ENCODE measurements at regions not wholly inside any gene's neighbourhood (a gene's known extent, or its start where the extent isn't known, plus 50 kb on each side); places are given as distances from the start of the nearest gene placed in this dataset.

- H3K9ac ChIP-seq (ENCODE audit: low read depth in 1 of 2, low read length in 2 of 2): no peak overlapping the region
- no peak overlapping the region for H3K27ac ChIP-seq (ENCODE audit: low read depth in 2 of 2, low read length in 2 of 2)
- no peaks in the 10 kb centered on the region for H3K27me3 ChIP-seq (ENCODE audit: control insufficient read depth in 2 of 2, insufficient read depth in 2 of 2, low read length in 2 of 2)
- H3K36me3 ChIP-seq (ENCODE audit: control insufficient read depth in 2 of 2, insufficient read depth in 2 of 2, low read length in 2 of 2): no peaks in the 10 kb centered on the region
- H3K9me3 ChIP-seq (ENCODE audit: control insufficient read depth in 2 of 2, low read length in 2 of 2): no peaks in the 10 kb centered on the region
- H3K4me1 ChIP-seq (ENCODE audit: control insufficient read depth in 2 of 2, insufficient read depth in 2 of 2, low read length in 2 of 2): peaks cover 3 to 8% of the 10 kb centered on the region in 2 donors
- no peak overlapping the region for H3K4me3 ChIP-seq (ENCODE audit: low read length in 2 of 2)
Measured at GRCh38 chr3:193906849-193907410, 229.0 kb upstream of the HES1 start.

- H3K27me3 ChIP-seq (ENCODE audit: control insufficient read depth in 2 of 2, insufficient read depth in 2 of 2, low read length in 2 of 2): no peaks in the 10 kb centered on the region
Measured at GRCh38 chr3:193908181-193908744, 227.7 kb upstream of the HES1 start.

GRCh38 chr3:193909387-193909786 lies 226.6 kb upstream of the HES1 start:
- Histone ChIP-seq H3K4me3 (ENCODE audit: low read length in 2 of 2) (no peak overlapping the region), H3K4me1 (ENCODE audit: control insufficient read depth in 2 of 2, insufficient read depth in 2 of 2, low read length in 2 of 2) (peaks cover 8 to 9% of the 10 kb centered on the region in 2 donors), H3K36me3 (ENCODE audit: control insufficient read depth in 2 of 2, insufficient read depth in 2 of 2, low read length in 2 of 2) (no peaks in the 10 kb centered on the region), H3K9me3 (ENCODE audit: control insufficient read depth in 2 of 2, low read length in 2 of 2) (no peaks in the 10 kb centered on the region), H3K27ac (ENCODE audit: low read depth in 2 of 2, low read length in 2 of 2) (no peak overlapping the region), H3K9ac (ENCODE audit: low read depth in 1 of 2, low read length in 2 of 2) (no peak overlapping the region), H3K27me3 (ENCODE audit: control insufficient read depth in 2 of 2, insufficient read depth in 2 of 2, low read length in 2 of 2) (no peaks in the 10 kb centered on the region)

More at GRCh38 chr3:193908181-193908744, 227.7 kb upstream of the HES1 start:
- H3K4me1 ChIP-seq (ENCODE audit: control insufficient read depth in 2 of 2, insufficient read depth in 2 of 2, low read length in 2 of 2): peaks cover 3 to 8% of the 10 kb centered on the region in 2 donors
- no peak overlapping the region for H3K27ac ChIP-seq (ENCODE audit: low read depth in 2 of 2, low read length in 2 of 2)
- H3K36me3 ChIP-seq (ENCODE audit: control insufficient read depth in 2 of 2, insufficient read depth in 2 of 2, low read length in 2 of 2): no peaks in the 10 kb centered on the region
- no peak overlapping the region for H3K4me3 ChIP-seq (ENCODE audit: low read length in 2 of 2)
- H3K9me3 ChIP-seq (ENCODE audit: control insufficient read depth in 2 of 2, low read length in 2 of 2): no peaks in the 10 kb centered on the region
- H3K9ac ChIP-seq (ENCODE audit: low read depth in 1 of 2, low read length in 2 of 2): no peak overlapping the region

GRCh38 chr3:193910310-193910709 lies 225.6 kb upstream of the HES1 start:
- Histone ChIP-seq H3K9ac (ENCODE audit: low read depth in 1 of 2, low read length in 2 of 2) (no peak overlapping the region), H3K27me3 (ENCODE audit: control insufficient read depth in 2 of 2, insufficient read depth in 2 of 2, low read length in 2 of 2) (no peaks in the 10 kb centered on the region), H3K27ac (ENCODE audit: low read depth in 2 of 2, low read length in 2 of 2) (no peak overlapping the region), H3K9me3 (ENCODE audit: control insufficient read depth in 2 of 2, low read length in 2 of 2) (no peaks in the 10 kb centered on the region), H3K36me3 (ENCODE audit: control insufficient read depth in 2 of 2, insufficient read depth in 2 of 2, low read length in 2 of 2) (no peaks in the 10 kb centered on the region), H3K4me1 (ENCODE audit: control insufficient read depth in 2 of 2, insufficient read depth in 2 of 2, low read length in 2 of 2) (peaks cover 8 to 12% of the 10 kb centered on the region in 2 donors), H3K4me3 (ENCODE audit: low read length in 2 of 2) (no peak overlapping the region)

GRCh38 chr3:193910886-193911738 lies 224.8 kb upstream of the HES1 start:
- Histone ChIP-seq H3K36me3 (ENCODE audit: control insufficient read depth in 2 of 2, insufficient read depth in 2 of 2, low read length in 2 of 2) (no peaks in the 10 kb centered on the region), H3K9ac (ENCODE audit: low read depth in 1 of 2, low read length in 2 of 2) (no peak overlapping the region), H3K27me3 (ENCODE audit: control insufficient read depth in 2 of 2, insufficient read depth in 2 of 2, low read length in 2 of 2) (no peaks in the 10 kb centered on the region), H3K4me3 (ENCODE audit: low read length in 2 of 2) (peak overlapping the region in 1 of 2 donors; percentile 14), H3K9me3 (ENCODE audit: control insufficient read depth in 2 of 2, low read length in 2 of 2) (no peaks in the 10 kb centered on the region), H3K27ac (ENCODE audit: low read depth in 2 of 2, low read length in 2 of 2) (peak overlapping the region in 1 of 2 donors; percentile 20), H3K4me1 (ENCODE audit: control insufficient read depth in 2 of 2, insufficient read depth in 2 of 2, low read length in 2 of 2) (peaks cover 8 to 12% of the 10 kb centered on the region in 2 donors)

- Histone ChIP-seq H3K4me1 (ENCODE audit: control insufficient read depth in 2 of 2, insufficient read depth in 2 of 2, low read length in 2 of 2) (peaks cover 8 to 12% of the 10 kb centered on the region in 2 donors), H3K27ac (ENCODE audit: low read depth in 2 of 2, low read length in 2 of 2) (peak overlapping the region in 1 of 2 donors; percentile 20)
Measured at GRCh38 chr3:193911784-193912340, 224.1 kb upstream of the HES1 start.

GRCh38 chr3:193912621-193913178 lies 223.2 kb upstream of the HES1 start:
- no peak overlapping the region for H3K4me3 ChIP-seq (ENCODE audit: low read length in 2 of 2)
- no peaks in the 10 kb centered on the region for H3K27me3 ChIP-seq (ENCODE audit: control insufficient read depth in 2 of 2, insufficient read depth in 2 of 2, low read length in 2 of 2)
- H3K4me1 ChIP-seq (ENCODE audit: control insufficient read depth in 2 of 2, insufficient read depth in 2 of 2, low read length in 2 of 2): peaks cover 8 to 12% of the 10 kb centered on the region in 2 donors
- no peak overlapping the region for H3K27ac ChIP-seq (ENCODE audit: low read depth in 2 of 2, low read length in 2 of 2)
- H3K9ac ChIP-seq (ENCODE audit: low read depth in 1 of 2, low read length in 2 of 2): no peak overlapping the region
- H3K9me3 ChIP-seq (ENCODE audit: control insufficient read depth in 2 of 2, low read length in 2 of 2): no peaks in the 10 kb centered on the region
- H3K36me3 ChIP-seq (ENCODE audit: control insufficient read depth in 2 of 2, insufficient read depth in 2 of 2, low read length in 2 of 2): no peaks in the 10 kb centered on the region

More at GRCh38 chr3:193911784-193912340, 224.1 kb upstream of the HES1 start:
- peak overlapping the region in 1 of 2 donors; percentile 14 for H3K4me3 ChIP-seq (ENCODE audit: low read length in 2 of 2)
- no peak overlapping the region for H3K9ac ChIP-seq (ENCODE audit: low read depth in 1 of 2, low read length in 2 of 2)
- no peaks in the 10 kb centered on the region for H3K9me3 ChIP-seq (ENCODE audit: control insufficient read depth in 2 of 2, low read length in 2 of 2)
- no peaks in the 10 kb centered on the region for H3K27me3 ChIP-seq (ENCODE audit: control insufficient read depth in 2 of 2, insufficient read depth in 2 of 2, low read length in 2 of 2)
- no peaks in the 10 kb centered on the region for H3K36me3 ChIP-seq (ENCODE audit: control insufficient read depth in 2 of 2, insufficient read depth in 2 of 2, low read length in 2 of 2)

- Histone ChIP-seq H3K4me1 (ENCODE audit: control insufficient read depth in 2 of 2, insufficient read depth in 2 of 2, low read length in 2 of 2) (peaks cover 8 to 12% of the 10 kb centered on the region in 2 donors), H3K9me3 (ENCODE audit: control insufficient read depth in 2 of 2, low read length in 2 of 2) (no peaks in the 10 kb centered on the region), H3K36me3 (ENCODE audit: control insufficient read depth in 2 of 2, insufficient read depth in 2 of 2, low read length in 2 of 2) (no peaks in the 10 kb centered on the region), H3K9ac (ENCODE audit: low read depth in 1 of 2, low read length in 2 of 2) (no peak overlapping the region), H3K27me3 (ENCODE audit: control insufficient read depth in 2 of 2, insufficient read depth in 2 of 2, low read length in 2 of 2) (no peaks in the 10 kb centered on the region), H3K27ac (ENCODE audit: low read depth in 2 of 2, low read length in 2 of 2) (no peak overlapping the region), H3K4me3 (ENCODE audit: low read length in 2 of 2) (no peak overlapping the region)
Measured at GRCh38 chr3:193914602-193915001, 221.3 kb upstream of the HES1 start.

- H3K9ac ChIP-seq (ENCODE audit: low read depth in 1 of 2, low read length in 2 of 2): no peak overlapping the region
- no peaks in the 10 kb centered on the region for H3K9me3 ChIP-seq (ENCODE audit: control insufficient read depth in 2 of 2, low read length in 2 of 2)
- H3K27me3 ChIP-seq (ENCODE audit: control insufficient read depth in 2 of 2, insufficient read depth in 2 of 2, low read length in 2 of 2): no peaks in the 10 kb centered on the region
- H3K4me1 ChIP-seq (ENCODE audit: control insufficient read depth in 2 of 2, insufficient read depth in 2 of 2, low read length in 2 of 2): peaks cover 8 to 12% of the 10 kb centered on the region in 2 donors
- no peak overlapping the region for H3K27ac ChIP-seq (ENCODE audit: low read depth in 2 of 2, low read length in 2 of 2)
- no peak overlapping the region for H3K4me3 ChIP-seq (ENCODE audit: low read length in 2 of 2)
- H3K36me3 ChIP-seq (ENCODE audit: control insufficient read depth in 2 of 2, insufficient read depth in 2 of 2, low read length in 2 of 2): no peaks in the 10 kb centered on the region
Measured at GRCh38 chr3:193915099-193915498, 220.8 kb upstream of the HES1 start.

All from mucosa of rectum (tissue), 2 donors.